Loucy (cell line): ENCODE measurements at regions not wholly inside any gene's neighbourhood (a gene's known extent, or its start where the extent isn't known, plus 50 kb on each side); places are given as distances from the start of the nearest gene placed in this dataset.

Experiments
- H2AFZ ChIP-seq: fragments of 200-600 bp; sonication (generic); 2 replicates; pipeline ENCODE4 v1.6.0; 2016; ENCODE audit warnings: antibody characterized with exemption, mild to moderate bottlenecking, low read length, moderate library complexity
- H3F3A ChIP-seq: fragments of 200-600 bp; 2 replicates; pipeline ENCODE4 v1.6.0; 2016; ENCODE audit warnings: antibody characterized with exemption, low read depth, mild to moderate bottlenecking
- H3K27me3 ChIP-seq: fragments of 200-600 bp; sonication (generic); 2 replicates; pipeline ENCODE4 v1.6.1; 2014; ENCODE audit warnings: low read length, mild to moderate bottlenecking; ENCODE audit not compliant: insufficient read depth, poor library complexity, severe bottlenecking
- H3K36me3 ChIP-seq: fragments of 200-600 bp; sonication (generic); 2 replicates; pipeline ENCODE4 v1.6.1; 2016; ENCODE audit warnings: low read length; ENCODE audit not compliant: insufficient read depth
- H3K4me1 ChIP-seq: fragments of 200-600 bp; sonication (generic); 2 replicates; pipeline ENCODE4 v1.5.1; 2014; ENCODE audit warnings: low read length, mild to moderate bottlenecking; ENCODE audit not compliant: insufficient read depth, poor library complexity, severe bottlenecking
- H3K4me2 ChIP-seq: fragments of 200-600 bp; sonication (generic); 2 replicates; pipeline ENCODE4 v1.6.0; 2014; ENCODE audit warnings: antibody characterized with exemption, low read length, low read depth, mild to moderate bottlenecking; ENCODE audit not compliant: poor library complexity, severe bottlenecking
- H3K4me3 ChIP-seq: fragments of 200-600 bp; sonication (generic); 2 replicates; pipeline ENCODE4 v1.5.1; 2014; ENCODE audit warnings: low read length, mild to moderate bottlenecking, mixed read lengths; ENCODE audit not compliant: poor library complexity, severe bottlenecking
- H3K79me2 ChIP-seq: fragments of 200-600 bp; sonication (generic); 2 replicates; pipeline ENCODE4 v1.6.1; 2014; ENCODE audit warnings: low read length; ENCODE audit not compliant: insufficient read depth
- H3K9ac ChIP-seq: fragments of 200-600 bp; sonication (generic); 2 replicates; pipeline ENCODE4 v1.6.0; 2014; ENCODE audit warnings: mild to moderate bottlenecking, low read depth, low read length, moderate library complexity; ENCODE audit not compliant: poor library complexity, severe bottlenecking
- H3K9me2 ChIP-seq: fragments of 200-600 bp; sonication (generic); replicated peaks from 2 replicates; pipeline ENCODE4 v1.6.1; 2016; ENCODE audit warnings: low read depth, low read length, mixed read lengths
- H3K9me3 ChIP-seq: fragments of 200-600 bp; sonication (generic); 2 replicates; pipeline ENCODE4 v1.6.1; 2014; ENCODE audit warnings: mild to moderate bottlenecking, antibody characterized with exemption, low read length, low read depth; ENCODE audit not compliant: insufficient read depth
- H4K20me1 ChIP-seq: fragments of 200-600 bp; sonication (generic); 2 replicates; pipeline ENCODE4 v1.6.0; 2014; ENCODE audit warnings: antibody characterized with exemption, low read length, mild to moderate bottlenecking; ENCODE audit not compliant: insufficient read depth, poor library complexity, severe bottlenecking
- CTCF ChIP-seq: fragments of 200-600 bp; sonication (generic); conservative IDR thresholded peaks from 2 replicates; pipeline ENCODE4 v1.5.1; 2014; ENCODE audit warnings: mild to moderate bottlenecking, antibody characterized with exemption, low read length
- EZH2phosphoT487 ChIP-seq: fragments of 200-600 bp; IDR thresholded peaks from 2 replicates; pipeline ENCODE4 v1.6.1; 2018; ENCODE audit warnings: antibody characterized with exemption, mild to moderate bottlenecking, moderate library complexity, borderline replicate concordance

- no peaks in the 10 kb centered on the region for H4K20me1 ChIP-seq
- H3K9me2 ChIP-seq = no peaks in the 10 kb centered on the region
These were observed 1377.4 kb upstream of the ACVR2A start for GRCh38 chr2:146467425-146467824.

GRCh38 chr2:146465460-146465859, 1379.4 kb upstream of the ACVR2A start:
- Histone ChIP-seq H3K9ac (no peak overlapping the region), H3K36me3 (no peaks in the 10 kb centered on the region), H4K20me1 (no peaks in the 10 kb centered on the region), H3K27me3 (no peaks in the 10 kb centered on the region), H3F3A (no peaks in the 10 kb centered on the region), H3K9me2 (no peaks in the 10 kb centered on the region), H3K79me2 (no peaks in the 10 kb centered on the region), H2AFZ (no peak overlapping the region), H3K4me3 (no peak overlapping the region), H3K4me1 (no peaks in the 10 kb centered on the region), H3K9me3 (0 out of 2 replicates have a peak, but pooled peaks cover 3% of the 10 kb centered on the region), H3K4me2 (no peak overlapping the region)
- TF ChIP-seq CTCF (no peak), EZH2phosphoT487 (no peak)

More at GRCh38 chr2:146467425-146467824, 1377.4 kb upstream of the ACVR2A start:
- H3K4me1 ChIP-seq = no peaks in the 10 kb centered on the region
- no peaks in the 10 kb centered on the region for H3K27me3 ChIP-seq
- no peaks in the 10 kb centered on the region for H3K36me3 ChIP-seq
- no peaks in the 10 kb centered on the region for H3F3A ChIP-seq
- no peaks in the 10 kb centered on the region for H3K79me2 ChIP-seq
- H3K9me3 ChIP-seq = 0 out of 2 replicates have a peak, but pooled peaks cover 3% of the 10 kb centered on the region
- TF ChIP-seq CTCF = no peak
- TF ChIP-seq EZH2phosphoT487 = no peak
- H3K4me2 ChIP-seq = no peak overlapping the region
- no peak overlapping the region for H2AFZ ChIP-seq
- no peak overlapping the region for H3K4me3 ChIP-seq
- no peak overlapping the region for H3K9ac ChIP-seq

- H3F3A ChIP-seq = no peaks in the 10 kb centered on the region
- no peak overlapping the region for H3K9ac ChIP-seq
- no peak overlapping the region for H3K4me2 ChIP-seq
- no peaks in the 10 kb centered on the region for H3K36me3 ChIP-seq
- 0 out of 2 replicates have a peak, but pooled peaks cover 3% of the 10 kb centered on the region for H3K9me3 ChIP-seq
- no peaks in the 10 kb centered on the region for H3K27me3 ChIP-seq
- no peaks in the 10 kb centered on the region for H3K79me2 ChIP-seq
- H3K4me1 ChIP-seq = no peaks in the 10 kb centered on the region
- H4K20me1 ChIP-seq = no peaks in the 10 kb centered on the region
- no peak overlapping the region for H3K4me3 ChIP-seq
- H3K9me2 ChIP-seq = no peaks in the 10 kb centered on the region
- TF ChIP-seq EZH2phosphoT487 (no peak), CTCF (no peak)
- H2AFZ ChIP-seq = no peak overlapping the region
These were observed 1383.8 kb upstream of the ACVR2A start for GRCh38 chr2:146461068-146461467.
